Body of pancreas (tissue), 4 donors: ENCODE measurements at regions not wholly inside any gene's neighbourhood (a gene's known extent, or its start where the extent isn't known, plus 50 kb on each side); places are given as distances from the start of the nearest gene placed in this dataset.

Source experiments
- ATAC-seq: fragments of 150-250 bp; one replicate; pipeline ENCODE4 v1.9.1; 2016
- DNase-seq, 4 donors: peaks; one replicate each; pipeline ENCODE4 v3.0.0-alpha.2; 2019
- H3K27ac ChIP-seq, 4 donors: fragments of 200-600 bp; sonication (generic); 1 replicate in 3 of 4; 2 replicates in 1 of 4; pipeline versions ENCODE4 v1.5.1 to v1.6.1; 2016 to 2019; ENCODE audit warnings: mild to moderate bottlenecking in 1 of 4, mixed read lengths in 1 of 4, moderate library complexity in 1 of 4
- H3K27me3 ChIP-seq, 2 donors: fragments of 200-600 bp; sonication (generic); one replicate each; pipeline ENCODE4 v1.6.0; 2016; ENCODE audit warnings: mild to moderate bottlenecking in 1 of 2
- H3K36me3 ChIP-seq, 2 donors: fragments of 200-600 bp; sonication (generic); replicated peaks in 1 of 2; 2 replicates each; pipeline ENCODE4 v1.5.1; 2016; ENCODE audit warnings: low read depth in 2 of 2; ENCODE audit not compliant: insufficient read depth in 1 of 2
- H3K4me1 ChIP-seq: fragments of 200-600 bp; sonication (generic); one replicate; pipeline ENCODE4 v1.6.0; 2016
- H3K4me3 ChIP-seq, 2 donors: fragments of 200-600 bp; sonication (generic); 1 replicate in 1 of 2; 2 replicates in 1 of 2; pipeline ENCODE4 v1.5.1; 2016 to 2019
- H3K9me3 ChIP-seq, 3 donors: fragments of 200-600 bp; sonication (generic); 1 replicate in 2 of 3; 2 replicates in 1 of 3; pipeline ENCODE4 v1.5.1; 2016
- CTCF ChIP-seq, 7 experiments: fragments of 450-650 bp in 4 of 7; fragments of 200-600 bp in 3 of 7; sonication (generic) in 3 of 7; IDR thresholded peaks; one replicate each; pipeline ENCODE4 v1.5.1; 2016 to 2019; ENCODE audit warnings: antibody characterized with exemption in 7 of 7
- POLR2A ChIP-seq, 3 donors: fragments of 450-650 bp; IDR thresholded peaks; one replicate each; pipeline ENCODE4 v1.6.1; 2016; ENCODE audit warnings: antibody characterized with exemption in 3 of 3, mild to moderate bottlenecking in 2 of 3
- WGBS, 2 donors: methylation state at CpG; one replicate each; pipeline ENCODE4 v1.1.5; 2017; 5-methylcytosine and 5-hydroxymethylcytosine counted together
- intact Hi-C: fragments of 100-400 bp; cut with DNase I; formaldehyde crosslinking; loops from one replicate; pipeline ENCODE4 v1.15.1; 2023

- H3K9me3 ChIP-seq = no peaks in the 10 kb centered on the region
- no peak overlapping the region for H3K27ac ChIP-seq
- no peak for TF ChIP-seq POLR2A (IDR thresholded peaks at IDR 0.05)
- no peak for TF ChIP-seq CTCF (IDR thresholded peaks at IDR 0.05)
- DNase-seq = no peak
- no peaks in the 10 kb centered on the region for H3K27me3 ChIP-seq
- no peaks in the 10 kb centered on the region for H3K4me1 ChIP-seq
- ATAC-seq = no peak
- intact Hi-C loops = no loop called here
- H3K4me3 ChIP-seq = no peak overlapping the region
- H3K36me3 ChIP-seq = no peaks in the 10 kb centered on the region
- WGBS, 2 donors = 24 to 39% methylated on average over 2 of the region's 2 CpGs
Measured at GRCh38 chr6:67394254-67394653, 1240.8 kb upstream of the ADGRB3 start.

- Histone ChIP-seq H3K4me3 (no peak overlapping the region), H3K36me3 (no peaks in the 10 kb centered on the region), H3K27me3 (no peaks in the 10 kb centered on the region), H3K9me3 (no peaks in the 10 kb centered on the region), H3K27ac (no peak overlapping the region), H3K4me1 (no peaks in the 10 kb centered on the region)
- intact Hi-C loops = no loop called here
- TF ChIP-seq POLR2A (IDR thresholded peaks at IDR 0.05) (no peak), CTCF (IDR thresholded peaks at IDR 0.05) (no peak)
- no peak for DNase-seq
- WGBS, 2 donors = 43 to 86% methylated on average over 1 of the region's 1 CpG
- no peak for ATAC-seq
Measured at GRCh38 chr6:67393356-67393755, 1241.7 kb upstream of the ADGRB3 start.

GRCh38 chr6:67391955-67392354, 1243.1 kb upstream of the ADGRB3 start:
- WGBS, 2 donors = 29 to 31% methylated on average over 2 of the region's 2 CpGs
- no peak for DNase-seq
- Histone ChIP-seq H3K4me1 (no peaks in the 10 kb centered on the region), H3K36me3 (no peaks in the 10 kb centered on the region), H3K27me3 (no peaks in the 10 kb centered on the region), H3K4me3 (no peak overlapping the region), H3K27ac (no peak overlapping the region), H3K9me3 (no peaks in the 10 kb centered on the region)
- no peak for TF ChIP-seq CTCF (IDR thresholded peaks at IDR 0.05)
- TF ChIP-seq POLR2A (IDR thresholded peaks at IDR 0.05) = no peak
- ATAC-seq = no peak
- intact Hi-C loops = no loop called here

- no peaks in the 10 kb centered on the region for H3K9me3 ChIP-seq
- 25 to 45% methylated on average over 1 of the region's 1 CpG for WGBS, 2 donors
- no peaks in the 10 kb centered on the region for H3K27me3 ChIP-seq
- no peaks in the 10 kb centered on the region for H3K36me3 ChIP-seq
- DNase-seq (no peak), ATAC-seq (no peak)
- no peaks in the 10 kb centered on the region for H3K4me1 ChIP-seq
- intact Hi-C loops = no loop called here
- H3K4me3 ChIP-seq = no peak overlapping the region
- H3K27ac ChIP-seq = no peak overlapping the region
- TF ChIP-seq POLR2A (IDR thresholded peaks at IDR 0.05) (no peak), CTCF (IDR thresholded peaks at IDR 0.05) (no peak)
Measured at GRCh38 chr6:67369679-67370078, 1265.4 kb upstream of the ADGRB3 start.

GRCh38 chr6:67362976-67363375, 1272.1 kb upstream of the ADGRB3 start:
- DNase-seq (no peak), ATAC-seq (no peak)
- Histone ChIP-seq H3K9me3 (no peaks in the 10 kb centered on the region), H3K4me1 (no peaks in the 10 kb centered on the region), H3K36me3 (no peaks in the 10 kb centered on the region), H3K27me3 (no peaks in the 10 kb centered on the region), H3K4me3 (no peak overlapping the region), H3K27ac (no peak overlapping the region)
- intact Hi-C loops = no loop called here
- WGBS, 2 donors = 57 to 62% methylated on average over 5 of the region's 5 CpGs
- TF ChIP-seq POLR2A (IDR thresholded peaks at IDR 0.05) = no peak
- no peak for TF ChIP-seq CTCF (IDR thresholded peaks at IDR 0.05)
